ENCODE measurements at regions not wholly inside any gene's neighbourhood (a gene's known extent, or its start where the extent isn't known, plus 50 kb on each side); places are given as distances from the start of the nearest gene placed in this dataset.

GRCh38 chr4:128465523-128465922 is 177.9 kb upstream of the PGRMC2 start:
- Mint-ChIP-seq H3K27me3 (no peaks in the 10 kb centered on the region), H3K4me3 (no peak overlapping the region), H3K9me3 (no peaks in the 10 kb centered on the region), H3K27ac (no peak overlapping the region), H3K36me3 (peaks cover 4% of the 10 kb centered on the region), H3K4me1 (no peaks in the 10 kb centered on the region)
- Histone ChIP-seq H3K36me3 (ENCODE audit: control insufficient read depth in 2 of 2, extremely low read depth in 1 of 2, insufficient read depth in 1 of 2, low read length in 1 of 2) (no peaks in the 10 kb centered on the region), H3K9me3 (no peaks in the 10 kb centered on the region), H3K27ac (ENCODE audit: low read length) (no peak overlapping the region), H3K4me1 (ENCODE audit: control insufficient read depth in 1 of 2, extremely low read depth in 1 of 2, insufficient read depth in 2 of 2, low read length in 2 of 2) (no peaks in the 10 kb centered on the region), H3K4me3 (ENCODE audit: control insufficient read depth in 1 of 2, extremely low read depth in 1 of 2, low read length in 1 of 2) (no peak overlapping the region), H3K27me3 (replicated peaks in 1 of 2; ENCODE audit: control insufficient read depth in 2 of 2, extremely low read depth in 1 of 2, insufficient read depth in 2 of 2, low read length in 1 of 2) (no peaks in the 10 kb centered on the region)
- POLR2A ChIA-PET, result no interaction called here
- no peak for DNase-seq
- WGBS (ENCODE audit: insufficient coverage), result no CpG with 5 or more reads among the region's 2 CpGs
- ATAC-seq (replicated peaks in 1 of 4), result no peak
- CTCF ChIA-PET, result no interaction called here

- H3K9me3 ChIP-seq, result no peaks in the 10 kb centered on the region
- H3K27ac ChIP-seq (ENCODE audit: low read length), result no peak overlapping the region
- H3K4me1 Mint-ChIP-seq, result no peaks in the 10 kb centered on the region
- whole genome bisulfite sequencing (ENCODE audit: insufficient coverage), result 85% methylated on average over 2 of the region's 2 CpGs
- ChIA-PET POLR2A (no interaction called here), CTCF (no interaction called here)
- ATAC-seq (replicated peaks in 1 of 4) (no peak), DNase-seq (no peak)
- H3K4me1 ChIP-seq (ENCODE audit: control insufficient read depth in 1 of 2, extremely low read depth in 1 of 2, insufficient read depth in 2 of 2, low read length in 2 of 2), result no peaks in the 10 kb centered on the region
- H3K27ac Mint-ChIP-seq, result no peak overlapping the region
- H3K27me3 Mint-ChIP-seq, result no peaks in the 10 kb centered on the region
- no peaks in the 10 kb centered on the region for H3K36me3 Mint-ChIP-seq
- no peak overlapping the region for H3K4me3 Mint-ChIP-seq
- H3K27me3 ChIP-seq (replicated peaks in 1 of 2; ENCODE audit: control insufficient read depth in 2 of 2, extremely low read depth in 1 of 2, insufficient read depth in 2 of 2, low read length in 1 of 2), result no peaks in the 10 kb centered on the region
- no peak overlapping the region for H3K4me3 ChIP-seq (ENCODE audit: control insufficient read depth in 1 of 2, extremely low read depth in 1 of 2, low read length in 1 of 2)
- no peaks in the 10 kb centered on the region for H3K36me3 ChIP-seq (ENCODE audit: control insufficient read depth in 2 of 2, extremely low read depth in 1 of 2, insufficient read depth in 1 of 2, low read length in 1 of 2)
- no peaks in the 10 kb centered on the region for H3K9me3 Mint-ChIP-seq
Observed at GRCh38 chr4:128463006-128463405, 175.4 kb upstream of the PGRMC2 start.

GRCh38 chr4:128462103-128462783 is 174.6 kb upstream of the PGRMC2 start:
- no peaks in the 10 kb centered on the region for H3K36me3 Mint-ChIP-seq
- no peaks in the 10 kb centered on the region for H3K27me3 ChIP-seq (replicated peaks in 1 of 2; ENCODE audit: control insufficient read depth in 2 of 2, extremely low read depth in 1 of 2, insufficient read depth in 2 of 2, low read length in 1 of 2)
- H3K4me1 ChIP-seq (ENCODE audit: control insufficient read depth in 1 of 2, extremely low read depth in 1 of 2, insufficient read depth in 2 of 2, low read length in 2 of 2), result no peaks in the 10 kb centered on the region
- H3K27me3 Mint-ChIP-seq, result no peaks in the 10 kb centered on the region
- WGBS (ENCODE audit: insufficient coverage), result 100% methylated on average over 1 of the region's 8 CpGs
- no peak overlapping the region for H3K4me3 Mint-ChIP-seq
- ATAC-seq (replicated peaks in 1 of 4) (no peak), DNase-seq (no peak)
- no peaks in the 10 kb centered on the region for H3K9me3 ChIP-seq
- H3K27ac Mint-ChIP-seq, result no peak overlapping the region
- ChIA-PET POLR2A (no interaction called here), CTCF (no interaction called here)
- no peaks in the 10 kb centered on the region for H3K36me3 ChIP-seq (ENCODE audit: control insufficient read depth in 2 of 2, extremely low read depth in 1 of 2, insufficient read depth in 1 of 2, low read length in 1 of 2)
- no peaks in the 10 kb centered on the region for H3K4me1 Mint-ChIP-seq
- no peak overlapping the region for H3K4me3 ChIP-seq (ENCODE audit: control insufficient read depth in 1 of 2, extremely low read depth in 1 of 2, low read length in 1 of 2)
- no peaks in the 10 kb centered on the region for H3K9me3 Mint-ChIP-seq
- H3K27ac ChIP-seq (ENCODE audit: low read length), result no peak overlapping the region

- 61% methylated on average over 2 of the region's 5 CpGs for WGBS (ENCODE audit: insufficient coverage)
- Histone ChIP-seq H3K36me3 (ENCODE audit: control insufficient read depth in 2 of 2, extremely low read depth in 1 of 2, insufficient read depth in 1 of 2, low read length in 1 of 2) (no peaks in the 10 kb centered on the region), H3K4me3 (ENCODE audit: control insufficient read depth in 1 of 2, extremely low read depth in 1 of 2, low read length in 1 of 2) (no peak overlapping the region), H3K4me1 (ENCODE audit: control insufficient read depth in 1 of 2, extremely low read depth in 1 of 2, insufficient read depth in 2 of 2, low read length in 2 of 2) (no peaks in the 10 kb centered on the region), H3K27ac (ENCODE audit: low read length) (no peak overlapping the region), H3K9me3 (no peaks in the 10 kb centered on the region), H3K27me3 (replicated peaks in 1 of 2; ENCODE audit: control insufficient read depth in 2 of 2, extremely low read depth in 1 of 2, insufficient read depth in 2 of 2, low read length in 1 of 2) (no peaks in the 10 kb centered on the region)
- DNase-seq (no peak), ATAC-seq (replicated peaks in 1 of 4) (no peak)
- H3K9me3 Mint-ChIP-seq, result no peaks in the 10 kb centered on the region
- no peak overlapping the region for H3K27ac Mint-ChIP-seq
- H3K27me3 Mint-ChIP-seq, result no peaks in the 10 kb centered on the region
- no peaks in the 10 kb centered on the region for H3K36me3 Mint-ChIP-seq
- ChIA-PET CTCF (interaction anchor here in 1 of 2 donors (0.5 kb wide), 1 partner anchor 22 kb away, joined by 3 read pairs; no protein-coding TSS in a partner anchor), POLR2A (no interaction called here)
- H3K4me3 Mint-ChIP-seq, result no peak overlapping the region
- H3K4me1 Mint-ChIP-seq, result no peaks in the 10 kb centered on the region
Observed at GRCh38 chr4:128461291-128462102, 173.9 kb upstream of the PGRMC2 start.

GRCh38 chr4:128459547-128459946 is 171.9 kb upstream of the PGRMC2 start:
- 38% methylated on average over 2 of the region's 3 CpGs for WGBS (ENCODE audit: insufficient coverage)
- H3K9me3 ChIP-seq, result no peaks in the 10 kb centered on the region
- H3K36me3 Mint-ChIP-seq, result no peaks in the 10 kb centered on the region
- H3K27me3 ChIP-seq (replicated peaks in 1 of 2; ENCODE audit: control insufficient read depth in 2 of 2, extremely low read depth in 1 of 2, insufficient read depth in 2 of 2, low read length in 1 of 2), result no peaks in the 10 kb centered on the region
- H3K4me3 Mint-ChIP-seq, result no peak overlapping the region
- CTCF ChIA-PET, result no interaction called here
- POLR2A ChIA-PET, result interaction anchor here in 1 of 2 donors (0.7 kb wide), 1 partner anchor 323 kb away, joined by 3 read pairs; no protein-coding TSS in a partner anchor
- H3K4me1 Mint-ChIP-seq, result peaks cover 0 to under 1% (median 0%) of the 10 kb centered on the region in 3 donors
- ATAC-seq (replicated peaks in 1 of 4) (no peak), DNase-seq (no peak)
- no peaks in the 10 kb centered on the region for H3K36me3 ChIP-seq (ENCODE audit: control insufficient read depth in 2 of 2, extremely low read depth in 1 of 2, insufficient read depth in 1 of 2, low read length in 1 of 2)
- no peak overlapping the region for H3K27ac ChIP-seq (ENCODE audit: low read length)
- no peaks in the 10 kb centered on the region for H3K9me3 Mint-ChIP-seq
- no peak overlapping the region for H3K4me3 ChIP-seq (ENCODE audit: control insufficient read depth in 1 of 2, extremely low read depth in 1 of 2, low read length in 1 of 2)
- H3K27me3 Mint-ChIP-seq, result no peaks in the 10 kb centered on the region
- no peak overlapping the region for H3K27ac Mint-ChIP-seq
- H3K4me1 ChIP-seq (ENCODE audit: control insufficient read depth in 1 of 2, extremely low read depth in 1 of 2, insufficient read depth in 2 of 2, low read length in 2 of 2), result no peaks in the 10 kb centered on the region

GRCh38 chr4:128458816-128459215 is 171.2 kb upstream of the PGRMC2 start:
- no peak for ATAC-seq (replicated peaks in 1 of 4)
- no CpG with 5 or more reads among the region's 3 CpGs for WGBS (ENCODE audit: insufficient coverage)

More at GRCh38 chr4:128458816-128459215, 171.2 kb upstream of the PGRMC2 start:
- Mint-ChIP-seq H3K4me3 (no peak overlapping the region), H3K36me3 (no peaks in the 10 kb centered on the region), H3K27ac (no peak overlapping the region), H3K9me3 (no peaks in the 10 kb centered on the region), H3K27me3 (no peaks in the 10 kb centered on the region), H3K4me1 (peaks cover 0 to 6% (median 3%) of the 10 kb centered on the region in 3 donors)
- ChIA-PET CTCF (no interaction called here), POLR2A (interaction anchor here (0.5 to 0.7 kb wide), 2 partner anchors 324 to 351 kb away, joined by 3 to 12 read pairs; no protein-coding TSS in a partner anchor)
- no peaks in the 10 kb centered on the region for H3K36me3 ChIP-seq (ENCODE audit: control insufficient read depth in 2 of 2, extremely low read depth in 1 of 2, insufficient read depth in 1 of 2, low read length in 1 of 2)
- no peaks in the 10 kb centered on the region for H3K4me1 ChIP-seq (ENCODE audit: control insufficient read depth in 1 of 2, extremely low read depth in 1 of 2, insufficient read depth in 2 of 2, low read length in 2 of 2)
- no peak overlapping the region for H3K27ac ChIP-seq (ENCODE audit: low read length)
- no peaks in the 10 kb centered on the region for H3K9me3 ChIP-seq
- H3K27me3 ChIP-seq (replicated peaks in 1 of 2; ENCODE audit: control insufficient read depth in 2 of 2, extremely low read depth in 1 of 2, insufficient read depth in 2 of 2, low read length in 1 of 2), result no peaks in the 10 kb centered on the region
- no peak overlapping the region for H3K4me3 ChIP-seq (ENCODE audit: control insufficient read depth in 1 of 2, extremely low read depth in 1 of 2, low read length in 1 of 2)
- no peak for DNase-seq

All from T-cell (primary cell).